Thyroid gland (tissue), 4 donors: ENCODE measurements at regions not wholly inside any gene's neighbourhood (a gene's known extent, or its start where the extent isn't known, plus 50 kb on each side); places are given as distances from the start of the nearest gene placed in this dataset.

Experiments used
- DNase-seq, 2 donors: peaks; one replicate each; pipeline ENCODE4 v3.0.0-alpha.2; 2019
- H3K27ac ChIP-seq, 3 donors: fragments of 200-600 bp; sonication (generic); 1 replicate in 2 of 3; 2 replicates in 1 of 3; pipeline ENCODE4 v1.5.1; 2016 to 2019; ENCODE audit warnings: mild to moderate bottlenecking in 1 of 3, moderate library complexity in 1 of 3
- H3K27me3 ChIP-seq: fragments of 200-600 bp; sonication (generic); one replicate; pipeline ENCODE4 v1.5.1; 2019
- H3K36me3 ChIP-seq, 2 donors: fragments of 200-600 bp; sonication (generic); one replicate each; pipeline ENCODE4 v1.5.1; 2016 to 2019
- H3K4me1 ChIP-seq, 2 donors: fragments of 200-600 bp; sonication (generic); one replicate each; pipeline ENCODE4 v1.5.1; 2017 to 2019
- H3K4me3 ChIP-seq, 3 donors: fragments of 200-600 bp; sonication (generic); replicated peaks in 1 of 3; 1 replicate in 2 of 3; 2 replicates in 1 of 3; pipeline ENCODE4 v1.5.1; 2016; ENCODE audit warnings: mild to moderate bottlenecking in 1 of 3
- H3K9me3 ChIP-seq: fragments of 200-600 bp; sonication (generic); one replicate; pipeline ENCODE4 v1.5.1; 2017
- POLR2A ChIP-seq, 2 donors: fragments of 450-650 bp; IDR thresholded peaks; one replicate each; pipeline ENCODE4 v1.6.1; 2017; ENCODE audit warnings: antibody characterized with exemption in 2 of 2, mild to moderate bottlenecking in 2 of 2, moderate library complexity in 1 of 2
- WGBS, 2 donors: methylation state at CpG; one replicate each; pipeline ENCODE4 v1.1.5; 2017; 5-methylcytosine and 5-hydroxymethylcytosine counted together
- intact Hi-C: fragments of 100-400 bp; cut with DNase I; formaldehyde crosslinking; loops from one replicate; pipeline ENCODE4 v1.15.1; 2023
- TF ChIP-seq, protein P1 (sequence below), 6 experiments: fragments of 200-600 bp in 3 of 6; fragments of 450-650 bp in 3 of 6; sonication (generic) in 3 of 6; IDR thresholded peaks; one replicate each; pipeline ENCODE4 v1.5.1; 2016 to 2019; ENCODE audit warnings: antibody characterized with exemption in 6 of 6, mild to moderate bottlenecking in 2 of 6, inconsistent platforms in 1 of 6, moderate library complexity in 1 of 6

DNA sequence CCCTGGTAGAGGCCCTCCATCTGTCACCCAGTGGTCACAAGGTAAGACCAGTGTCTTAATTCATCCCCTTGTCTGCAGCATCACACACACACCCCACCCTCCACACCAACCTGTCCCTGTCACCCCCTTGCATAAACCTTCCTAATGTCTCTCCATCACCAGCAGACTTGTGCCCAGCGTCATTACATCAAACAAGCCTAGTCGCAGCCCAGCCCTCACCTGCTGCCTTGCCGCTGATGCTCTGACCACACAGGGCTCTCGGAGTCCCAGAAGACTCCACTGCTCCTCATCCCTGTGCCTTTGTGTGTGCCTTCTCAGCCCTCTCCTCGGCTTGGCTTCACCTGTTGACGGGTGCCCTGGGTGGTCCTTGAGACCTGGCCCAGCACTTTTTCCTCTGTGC, 171.2 kb downstream of the GLI2 start:
- DNase-seq: no peak
- TF ChIP-seq, protein P1, sequence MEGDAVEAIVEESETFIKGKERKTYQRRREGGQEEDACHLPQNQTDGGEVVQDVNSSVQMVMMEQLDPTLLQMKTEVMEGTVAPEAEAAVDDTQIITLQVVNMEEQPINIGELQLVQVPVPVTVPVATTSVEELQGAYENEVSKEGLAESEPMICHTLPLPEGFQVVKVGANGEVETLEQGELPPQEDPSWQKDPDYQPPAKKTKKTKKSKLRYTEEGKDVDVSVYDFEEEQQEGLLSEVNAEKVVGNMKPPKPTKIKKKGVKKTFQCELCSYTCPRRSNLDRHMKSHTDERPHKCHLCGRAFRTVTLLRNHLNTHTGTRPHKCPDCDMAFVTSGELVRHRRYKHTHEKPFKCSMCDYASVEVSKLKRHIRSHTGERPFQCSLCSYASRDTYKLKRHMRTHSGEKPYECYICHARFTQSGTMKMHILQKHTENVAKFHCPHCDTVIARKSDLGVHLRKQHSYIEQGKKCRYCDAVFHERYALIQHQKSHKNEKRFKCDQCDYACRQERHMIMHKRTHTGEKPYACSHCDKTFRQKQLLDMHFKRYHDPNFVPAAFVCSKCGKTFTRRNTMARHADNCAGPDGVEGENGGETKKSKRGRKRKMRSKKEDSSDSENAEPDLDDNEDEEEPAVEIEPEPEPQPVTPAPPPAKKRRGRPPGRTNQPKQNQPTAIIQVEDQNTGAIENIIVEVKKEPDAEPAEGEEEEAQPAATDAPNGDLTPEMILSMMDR (IDR thresholded peaks at IDR 0.05): no peak
- Histone ChIP-seq H3K4me3 (no peak overlapping the region), H3K36me3 (no peaks in the 10 kb centered on the region), H3K27me3 (no peaks in the 10 kb centered on the region), H3K4me1 (no peaks in the 10 kb centered on the region), H3K27ac (no peak overlapping the region), H3K9me3 (no peaks in the 10 kb centered on the region)
- 90 to 94% methylated on average over 5 to 6 of the region's 6 CpGs for WGBS, 2 donors
- intact Hi-C loops: no loop called here

DNA sequence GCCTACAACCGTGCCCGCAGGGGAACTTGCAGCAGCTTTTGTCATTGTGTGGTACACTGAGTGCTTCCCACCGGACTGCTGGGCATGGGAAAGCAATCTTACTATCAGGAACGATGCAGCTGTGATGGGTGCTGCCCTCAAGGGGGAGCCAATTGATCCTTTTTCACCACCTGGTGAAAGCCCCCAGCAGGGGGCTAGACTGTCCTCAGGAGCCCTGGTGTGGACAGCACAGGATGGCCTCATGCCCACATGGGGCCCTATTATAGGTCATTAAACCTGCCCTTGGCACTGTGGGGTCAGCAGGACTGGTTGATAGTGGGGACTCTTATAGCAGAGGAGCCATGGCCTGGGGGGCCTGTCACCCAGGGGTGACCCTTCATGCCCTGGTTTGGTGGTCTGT, 172.2 kb downstream of the GLI2 start:
- no peak overlapping the region for H3K27ac ChIP-seq
- H3K27me3 ChIP-seq: no peaks in the 10 kb centered on the region
- TF ChIP-seq, protein P1 (IDR thresholded peaks at IDR 0.05): no peak
- TF ChIP-seq POLR2A (IDR thresholded peaks at IDR 0.05): no peak
- H3K36me3 ChIP-seq: no peaks in the 10 kb centered on the region
- no peaks in the 10 kb centered on the region for H3K4me1 ChIP-seq
- H3K9me3 ChIP-seq: no peaks in the 10 kb centered on the region
- 81 to 97% methylated on average over 3 to 4 of the region's 4 CpGs for WGBS, 2 donors
- DNase-seq: no peak
- H3K4me3 ChIP-seq: no peak overlapping the region
- intact Hi-C loops: no loop called here

DNA sequence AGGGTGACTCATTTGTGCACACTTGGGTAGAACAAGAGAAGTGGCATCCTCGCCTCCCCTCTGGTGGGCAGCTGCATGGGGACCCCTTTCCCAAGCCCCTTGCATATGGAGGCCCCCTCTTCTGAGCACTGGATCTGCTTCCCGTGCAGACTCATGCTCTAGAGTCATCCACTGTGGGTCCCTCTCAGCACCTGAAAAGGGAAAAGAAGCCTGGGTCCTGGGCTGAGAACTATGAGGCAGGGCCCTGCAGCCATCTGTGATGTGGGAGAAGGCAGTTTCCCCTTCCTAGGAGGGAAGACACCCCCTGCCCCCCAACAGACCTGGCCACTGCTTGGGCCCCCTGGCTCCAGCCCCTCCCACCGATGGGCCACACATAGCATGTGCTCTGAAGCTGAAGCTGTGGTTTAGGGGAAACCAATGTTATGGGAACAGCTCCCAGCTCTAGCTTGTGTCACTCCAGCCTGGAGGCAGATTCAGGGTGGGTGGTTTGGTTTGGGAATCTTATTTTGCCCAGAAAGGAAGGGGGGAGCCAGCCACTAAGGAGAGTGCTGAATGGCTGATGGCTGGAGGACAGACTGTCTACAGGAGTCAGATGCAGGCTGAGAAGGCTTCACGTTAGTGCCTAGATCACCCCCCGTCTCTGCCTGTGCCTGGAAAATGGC, 172.8 kb downstream of the GLI2 start:
- Histone ChIP-seq H3K4me1 (no peaks in the 10 kb centered on the region), H3K9me3 (no peaks in the 10 kb centered on the region), H3K27me3 (no peaks in the 10 kb centered on the region), H3K27ac (no peak overlapping the region), H3K4me3 (no peak overlapping the region), H3K36me3 (no peaks in the 10 kb centered on the region)
- 73 to 89% methylated on average over 2 to 5 of the region's 5 CpGs for WGBS, 2 donors
- no peak for DNase-seq
- TF ChIP-seq POLR2A (IDR thresholded peaks at IDR 0.05): no peak
- TF ChIP-seq, protein P1 (IDR thresholded peaks at IDR 0.05): no peak
- intact Hi-C loops: no loop called here

DNA sequence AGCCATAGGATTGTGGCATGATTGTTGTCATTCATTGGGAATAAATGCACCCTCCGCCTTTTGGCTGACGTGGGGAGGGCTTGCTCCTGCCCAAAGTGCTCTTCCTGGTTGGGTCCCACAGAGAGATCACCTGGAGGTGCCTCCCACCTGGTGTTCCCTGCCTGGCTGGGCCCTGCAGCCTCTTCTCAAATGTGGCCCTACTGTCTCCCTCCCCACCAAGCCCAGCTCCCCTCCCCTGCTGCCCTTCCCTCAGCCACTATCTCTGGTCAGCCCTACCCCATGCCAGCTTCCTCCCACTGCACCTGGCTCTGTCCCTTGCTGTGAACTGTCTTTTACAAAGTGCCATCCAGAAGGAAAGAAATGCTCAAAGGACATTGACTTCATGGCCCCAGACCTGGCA, 173.4 kb downstream of the GLI2 start:
- no peak for DNase-seq
- Histone ChIP-seq H3K9me3 (no peaks in the 10 kb centered on the region), H3K36me3 (no peaks in the 10 kb centered on the region), H3K27me3 (no peaks in the 10 kb centered on the region), H3K4me3 (no peak overlapping the region), H3K4me1 (no peaks in the 10 kb centered on the region), H3K27ac (no peak overlapping the region)
- TF ChIP-seq, protein P1 (IDR thresholded peaks at IDR 0.05): no peak
- TF ChIP-seq POLR2A (IDR thresholded peaks at IDR 0.05): no peak
- 92 to 100% methylated on average over 2 of the region's 2 CpGs for WGBS, 2 donors
- intact Hi-C loops: no loop called here

DNA sequence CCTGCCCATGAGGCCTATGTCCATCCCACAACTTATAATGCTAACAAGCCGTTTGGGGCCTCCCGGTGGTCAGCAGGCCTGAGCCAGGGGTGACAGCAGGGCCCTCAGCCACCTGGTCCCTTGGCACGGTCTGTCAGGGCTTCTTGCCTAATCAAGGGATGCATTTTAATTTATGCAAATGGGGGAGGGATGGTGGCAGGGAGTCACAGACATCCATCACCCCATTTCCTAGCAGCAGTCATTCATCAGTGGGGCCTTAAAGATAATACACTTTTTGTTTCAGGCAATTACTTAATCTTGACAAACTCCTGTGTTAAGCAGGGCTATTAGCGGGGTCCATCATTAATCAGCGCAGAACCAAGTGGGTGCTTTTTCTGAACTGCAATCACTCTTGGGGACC, 174.5 kb downstream of the GLI2 start:
- 93 to 94% methylated on average over 5 of the region's 5 CpGs for WGBS, 2 donors
- peaks cover 4 to 8% of the 10 kb centered on the region in 2 donors for H3K4me1 ChIP-seq

More for the DNA sequence above, 174.5 kb downstream of the GLI2 start:
- Histone ChIP-seq H3K27me3 (no peaks in the 10 kb centered on the region), H3K4me3 (no peak overlapping the region), H3K27ac (no peak overlapping the region), H3K9me3 (no peaks in the 10 kb centered on the region), H3K36me3 (no peaks in the 10 kb centered on the region)
- TF ChIP-seq POLR2A (IDR thresholded peaks at IDR 0.05): no peak
- TF ChIP-seq, protein P1 (IDR thresholded peaks at IDR 0.05): no peak
- intact Hi-C loops: no loop called here
- no peak for DNase-seq
